ENCODE measurements at regions not wholly inside any gene's neighbourhood (a gene's known extent, or its start where the extent isn't known, plus 50 kb on each side); places are given as distances from the start of the nearest gene placed in this dataset.
"Not testable (repeated sequence)": the region's sequence is repeated elsewhere in the genome, so short reads cannot be mapped to it uniquely, and the experiment has no call there.

DNA sequence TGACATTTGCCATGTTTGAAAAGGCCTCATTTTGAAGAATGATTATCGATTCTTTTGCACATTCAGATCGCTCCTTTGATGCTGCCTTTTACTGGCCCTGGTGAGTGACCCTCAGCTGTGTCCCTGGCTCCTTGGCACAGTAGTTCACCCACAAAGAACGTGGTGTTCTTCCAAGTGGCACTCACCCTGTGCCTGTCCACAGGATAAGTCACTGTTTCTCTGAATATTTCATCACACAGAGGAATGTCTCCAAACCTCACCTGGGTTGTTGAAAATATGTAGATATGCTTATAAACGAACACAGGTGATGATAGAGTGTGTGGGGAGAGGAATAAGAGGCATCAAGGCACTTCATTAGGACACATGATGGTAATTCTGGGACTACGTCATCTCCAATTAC, 810.7 kb downstream of the CCSER2 start:
- DNase-seq (ENCODE audit: low read depth in 2 of 2) = no peak

DNA sequence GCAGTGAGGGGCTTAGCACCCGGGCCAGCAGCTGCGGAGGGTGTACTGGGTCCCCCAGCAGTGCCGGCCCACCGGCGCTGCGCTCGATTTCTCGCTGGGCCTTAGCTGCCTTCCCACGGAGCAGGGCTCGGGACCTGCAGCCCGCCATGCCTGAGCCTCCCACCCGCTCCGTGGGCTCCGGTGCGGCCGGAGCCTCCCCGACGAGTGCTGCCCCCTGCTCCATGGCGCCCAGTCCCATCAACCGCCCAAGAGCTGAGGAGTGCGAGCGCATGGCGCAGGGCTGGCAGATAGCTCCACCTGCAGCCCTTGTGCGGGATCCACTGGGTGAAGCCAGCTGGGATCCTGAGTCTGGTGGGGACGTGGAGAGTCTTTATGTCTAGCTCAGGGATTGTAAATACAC, 813.1 kb downstream of the CCSER2 start:
- DNase-seq (ENCODE audit: low read depth in 2 of 2) = not testable (repeated sequence)

DNA sequence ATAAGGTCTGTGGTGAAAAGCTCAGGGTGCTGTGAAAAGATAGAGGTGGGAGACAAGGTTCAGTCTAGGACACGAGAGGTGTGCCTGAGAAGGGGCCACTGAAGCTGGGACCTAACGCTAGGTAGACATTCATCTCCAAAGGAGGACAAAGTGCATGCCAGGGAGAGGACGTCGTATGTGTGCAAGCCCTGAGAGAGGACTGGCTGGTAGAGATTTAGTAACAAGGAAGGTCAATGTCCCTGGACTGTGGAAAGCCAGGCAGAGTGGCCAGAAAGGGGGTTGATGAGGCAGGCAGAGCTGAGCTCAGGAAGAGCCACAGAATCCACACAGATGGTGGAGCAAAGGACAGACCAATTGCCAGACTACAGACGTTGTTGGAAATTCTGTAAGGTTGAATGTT, 817.6 kb downstream of the CCSER2 start:
- no peak for DNase-seq (ENCODE audit: low read depth in 2 of 2)

DNA sequence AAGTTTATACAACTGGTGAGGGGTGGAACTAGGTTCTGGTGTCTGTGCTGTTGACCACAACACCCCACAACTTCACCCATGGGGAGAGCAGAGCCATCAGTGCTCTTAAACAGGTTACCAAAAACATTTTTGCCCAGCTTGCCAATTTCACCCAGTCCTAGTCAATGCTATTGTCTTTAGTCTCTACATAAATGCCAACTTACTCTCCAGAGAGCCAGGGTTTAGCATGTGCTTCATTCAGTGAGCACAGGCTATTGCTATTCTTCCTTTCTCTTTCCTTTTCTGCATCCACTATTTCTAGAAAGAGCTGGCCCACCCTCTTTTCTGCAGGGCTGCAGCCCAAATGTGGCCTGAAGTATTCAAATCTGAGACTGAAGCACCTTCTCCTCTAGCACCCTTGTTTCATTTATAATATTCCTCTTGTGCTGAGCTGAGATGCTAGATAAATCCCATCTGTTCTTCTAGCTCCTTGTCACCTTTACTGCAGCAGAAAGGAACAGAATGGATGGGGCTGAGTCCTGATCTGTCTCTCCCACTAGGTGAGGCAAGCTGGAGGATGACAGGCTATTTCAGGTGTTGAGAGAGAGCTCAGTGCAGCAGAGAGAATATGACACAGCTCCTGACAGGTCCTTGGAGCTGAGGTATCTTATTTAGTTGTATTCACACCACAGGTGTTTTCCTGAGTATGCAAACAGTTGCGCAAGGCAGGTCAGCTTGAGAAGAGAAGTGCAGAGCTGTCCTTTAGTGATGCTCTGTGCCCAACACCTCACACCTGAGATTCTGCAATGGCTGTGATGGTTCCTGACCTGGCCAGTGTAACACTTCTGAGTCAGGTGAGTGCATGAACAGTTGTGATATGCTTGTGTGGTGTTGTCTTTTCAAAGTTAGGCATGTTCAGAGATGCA, 819.2 kb downstream of the CCSER2 start:
- DNase-seq (ENCODE audit: low read depth in 2 of 2) = no peak

- no peak for DNase-seq (ENCODE audit: low read depth in 2 of 2)
Measured at GRCh38 chr10:85148693-85149640, 820.6 kb downstream of the CCSER2 start.

GRCh38 chr10:85149766-85150165, 821.4 kb downstream of the CCSER2 start:
- no peak for DNase-seq (ENCODE audit: low read depth in 2 of 2)

- DNase-seq (ENCODE audit: low read depth in 2 of 2) = no peak
Measured at GRCh38 chr10:85151506-85151905, 823.1 kb downstream of the CCSER2 start.

DNA sequence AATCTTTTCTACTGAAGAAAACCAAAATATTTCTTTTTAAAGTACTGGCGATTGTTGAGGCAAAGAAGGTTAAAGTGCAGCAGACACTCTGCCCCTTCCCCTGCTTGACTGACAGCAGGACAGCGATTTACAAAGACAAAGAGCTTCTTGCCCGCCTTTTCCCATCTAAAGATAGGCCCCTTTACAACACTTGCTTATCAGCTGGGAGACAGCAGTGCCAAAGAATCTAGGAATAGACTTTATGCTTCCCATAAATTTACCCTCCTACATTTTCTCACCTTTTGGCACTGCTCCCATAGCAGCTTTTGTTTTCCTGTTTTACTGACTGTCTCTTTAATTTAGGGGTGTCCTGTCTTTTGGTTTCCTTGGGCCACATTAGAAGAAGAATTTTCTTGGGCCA, 824.1 kb downstream of the CCSER2 start:
- no peak for DNase-seq (ENCODE audit: low read depth in 2 of 2)

- no peak for DNase-seq (ENCODE audit: low read depth in 2 of 2)
Measured at GRCh38 chr10:85152911-85153310, 824.5 kb downstream of the CCSER2 start.

GRCh38 chr10:85157206-85157605, 828.8 kb downstream of the CCSER2 start:
- no peak for DNase-seq (ENCODE audit: low read depth in 2 of 2)

GRCh38 chr10:85168243-85168642, 839.9 kb downstream of the CCSER2 start:
- no peak for DNase-seq (ENCODE audit: low read depth in 2 of 2)

GRCh38 chr10:85170026-85170425, 841.6 kb downstream of the CCSER2 start:
- DNase-seq (ENCODE audit: low read depth in 2 of 2) = no peak

DNA sequence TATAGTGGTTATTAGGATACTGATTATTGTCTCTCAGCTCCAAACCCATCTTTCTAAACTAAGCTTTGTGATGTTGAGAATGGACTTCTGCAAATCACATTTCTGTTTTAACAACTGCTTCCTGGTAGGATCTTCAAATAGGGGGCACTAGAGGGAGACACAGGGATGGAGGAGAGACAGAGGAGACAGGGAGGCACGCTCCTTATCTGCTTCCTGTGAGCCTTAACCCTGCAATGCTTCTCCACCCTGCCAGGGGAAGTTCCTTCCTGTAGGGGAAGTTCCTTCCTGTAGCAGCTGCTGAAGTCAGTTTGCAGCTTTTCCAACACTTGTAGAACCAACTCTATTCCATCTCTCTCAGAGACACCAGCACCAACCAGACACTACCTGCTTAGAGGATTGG, 847.2 kb downstream of the CCSER2 start:
- no peak for DNase-seq (ENCODE audit: low read depth in 2 of 2)

- DNase-seq (ENCODE audit: low read depth in 2 of 2) = no peak
Measured at GRCh38 chr10:85177767-85178166, 849.4 kb downstream of the CCSER2 start.

GRCh38 chr10:85187047-85187446, 858.7 kb downstream of the CCSER2 start:
- no peak for DNase-seq (ENCODE audit: low read depth in 2 of 2)

DNA sequence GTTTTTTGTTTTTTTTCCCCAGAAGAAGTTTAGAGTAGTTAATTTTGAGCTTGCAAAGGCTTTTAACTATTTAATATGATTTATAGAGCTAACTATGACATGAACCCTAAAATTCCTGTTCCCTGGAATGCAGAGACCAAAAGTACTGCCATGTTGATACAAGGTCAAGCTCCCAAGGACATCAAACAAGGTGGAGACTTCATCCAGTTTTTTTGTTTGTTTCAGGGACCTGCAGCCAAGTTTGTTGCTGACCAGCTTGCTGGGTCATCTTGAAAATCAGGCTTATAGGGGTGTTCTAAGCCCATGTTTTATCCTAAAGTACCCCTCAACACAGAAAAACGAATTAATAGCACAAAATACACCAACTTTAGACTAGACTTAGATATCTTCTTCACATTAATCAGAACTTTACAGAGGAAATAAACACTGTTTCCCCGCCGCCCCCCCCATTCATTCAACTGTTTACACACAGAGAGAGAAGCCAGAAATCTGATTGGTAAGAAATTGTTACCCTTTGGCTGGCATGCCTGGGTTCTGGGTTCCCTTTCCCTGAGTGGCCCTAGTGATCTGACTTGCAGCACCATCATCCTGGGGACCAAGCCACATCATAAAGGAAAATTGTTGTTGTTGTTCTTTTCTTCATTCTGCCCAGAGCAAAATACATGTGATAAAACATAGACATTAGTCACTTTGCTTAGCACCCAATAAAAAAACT, 860.5 kb downstream of the CCSER2 start:
- DNase-seq (ENCODE audit: low read depth in 2 of 2) = no peak

- DNase-seq (ENCODE audit: low read depth in 2 of 2) = no peak
Measured at GRCh38 chr10:85193796-85194195, 865.4 kb downstream of the CCSER2 start.

DNA sequence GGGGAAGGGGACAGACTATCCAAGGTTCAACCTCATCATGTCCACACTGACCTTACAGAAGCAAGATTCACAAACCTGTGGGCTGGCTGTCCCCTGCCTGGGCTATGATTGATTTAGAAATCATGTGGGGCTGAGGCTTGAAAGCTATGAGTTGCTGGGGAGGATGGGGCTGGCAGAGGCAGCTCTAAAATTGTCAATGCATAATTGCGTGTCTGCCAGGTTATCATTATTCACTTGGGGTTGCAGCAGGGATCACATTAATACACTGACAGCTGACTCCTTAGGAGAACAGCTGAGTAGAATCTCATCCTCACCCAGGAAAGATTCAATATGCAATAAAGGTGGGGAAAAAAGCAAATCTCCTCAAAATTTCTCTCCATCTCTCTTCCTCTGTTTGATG, 866.3 kb downstream of the CCSER2 start:
- DNase-seq (ENCODE audit: low read depth in 2 of 2) = no peak

GRCh38 chr10:85195596-85195995, 867.2 kb downstream of the CCSER2 start:
- no peak for DNase-seq (ENCODE audit: low read depth in 2 of 2)

- DNase-seq (ENCODE audit: low read depth in 2 of 2) = no peak
Measured at GRCh38 chr10:85204814-85205213, 876.4 kb downstream of the CCSER2 start.

DNA sequence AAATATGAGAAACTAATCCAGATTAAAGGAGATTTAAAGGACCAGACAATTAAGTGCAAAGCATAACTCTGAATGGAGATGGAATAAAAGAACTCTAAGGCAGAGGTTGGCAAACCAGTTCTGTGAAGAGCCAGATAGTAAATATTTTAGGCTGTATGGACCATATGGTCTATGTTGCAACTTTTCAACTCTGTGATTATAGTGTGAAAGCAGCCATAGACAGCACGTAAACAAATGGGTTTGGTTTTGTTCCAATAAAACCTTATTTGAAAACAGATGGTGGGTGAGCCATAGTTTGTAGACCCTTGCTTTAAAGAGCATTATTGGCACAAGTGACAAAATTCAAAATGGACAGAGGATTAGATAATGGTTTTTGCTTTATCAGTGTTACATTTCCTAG, 884.1 kb downstream of the CCSER2 start:
- DNase-seq (ENCODE audit: low read depth in 2 of 2) = no peak

- no peak for DNase-seq (ENCODE audit: low read depth in 2 of 2)
Measured at GRCh38 chr10:85213493-85213892, 885.1 kb downstream of the CCSER2 start.

Data from stimulated activated CD8-positive, alpha-beta memory T cell treated with anti-CD3 and anti-CD28 coated beads, Interleukin-2, amount 100 ng/mL, for 48 hours (primary cell).